Suprapubic skin (tissue), 4 donors: ENCODE measurements at regions not wholly inside any gene's neighbourhood (a gene's known extent, or its start where the extent isn't known, plus 50 kb on each side); places are given as distances from the start of the nearest gene placed in this dataset.

Experiments used
- DNase-seq, 2 donors: peaks; one replicate each; pipeline ENCODE4 v3.0.0-alpha.2; 2019; ENCODE audit warnings: low spot score in 2 of 2
- H3K27ac ChIP-seq: fragments of 200-600 bp; sonication (generic); one replicate; pipeline ENCODE4 v1.5.1; 2019
- H3K27me3 ChIP-seq: fragments of 200-600 bp; sonication (generic); one replicate; pipeline ENCODE4 v1.5.1; 2019
- H3K36me3 ChIP-seq: fragments of 200-600 bp; sonication (generic); one replicate; pipeline ENCODE4 v1.5.1; 2019
- H3K4me1 ChIP-seq: fragments of 200-600 bp; sonication (generic); one replicate; pipeline ENCODE4 v1.5.1; 2019
- H3K4me3 ChIP-seq: fragments of 200-600 bp; sonication (generic); one replicate; pipeline ENCODE4 v1.5.1; 2019; ENCODE audit warnings: mild to moderate bottlenecking
- H3K9me3 ChIP-seq: fragments of 200-600 bp; sonication (generic); one replicate; pipeline ENCODE4 v1.5.1; 2019
- EP300 ChIP-seq: sonication (generic); formaldehyde crosslinking; IDR thresholded peaks from one replicate; pipeline ENCODE4 v1.6.1; 2017; ENCODE audit warnings: antibody characterized with exemption
- POLR2A ChIP-seq, 2 donors: fragments of 450-650 bp; IDR thresholded peaks; one replicate each; pipeline ENCODE4 v1.6.1; 2017; ENCODE audit warnings: antibody characterized with exemption in 2 of 2, mild to moderate bottlenecking in 2 of 2, moderate library complexity in 2 of 2
- POLR2AphosphoS5 ChIP-seq, 3 donors: sonication (generic); formaldehyde crosslinking; IDR thresholded peaks; one replicate each; pipeline ENCODE4 v1.6.1; 2017; ENCODE audit warnings: antibody characterized with exemption in 3 of 3
- WGBS: methylation state at CpG from one replicate; pipeline ENCODE4 v1.1.5; 2018; 5-methylcytosine and 5-hydroxymethylcytosine counted together
- TF ChIP-seq, protein P1 (sequence below), 2 donors: fragments of 200-600 bp in 1 of 2; fragments of 450-650 bp in 1 of 2; sonication (generic) in 1 of 2; IDR thresholded peaks; one replicate each; pipeline ENCODE4 v1.5.1; 2016 to 2019; ENCODE audit warnings: antibody characterized with exemption in 2 of 2, mild to moderate bottlenecking in 1 of 2, moderate library complexity in 1 of 2

DNA sequence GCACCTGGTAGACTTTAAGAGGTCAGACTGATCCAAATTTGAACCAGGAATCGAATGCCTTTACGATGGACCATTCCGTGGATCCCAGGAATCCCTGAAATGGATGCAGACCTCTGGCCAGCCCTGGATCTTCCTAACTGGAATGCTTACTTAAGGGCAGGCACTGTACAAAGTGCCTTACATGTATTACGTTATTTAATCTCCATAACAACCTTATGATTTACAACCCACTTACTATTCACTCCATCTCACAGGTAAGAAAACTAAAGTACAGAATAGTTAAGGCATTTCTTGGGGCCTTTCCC, 93.6 kb downstream of the HSPH1 start:
- DNase-seq = no peak
- Histone ChIP-seq H3K9me3 (no peaks in the 10 kb centered on the region), H3K27me3 (peaks cover 4% of the 10 kb centered on the region), H3K36me3 (no peaks in the 10 kb centered on the region), H3K27ac (no peak overlapping the region), H3K4me3 (no peak overlapping the region), H3K4me1 (no peaks in the 10 kb centered on the region)
- no peak for TF ChIP-seq POLR2AphosphoS5 (IDR thresholded peaks at IDR 0.05)
- TF ChIP-seq, protein P1, sequence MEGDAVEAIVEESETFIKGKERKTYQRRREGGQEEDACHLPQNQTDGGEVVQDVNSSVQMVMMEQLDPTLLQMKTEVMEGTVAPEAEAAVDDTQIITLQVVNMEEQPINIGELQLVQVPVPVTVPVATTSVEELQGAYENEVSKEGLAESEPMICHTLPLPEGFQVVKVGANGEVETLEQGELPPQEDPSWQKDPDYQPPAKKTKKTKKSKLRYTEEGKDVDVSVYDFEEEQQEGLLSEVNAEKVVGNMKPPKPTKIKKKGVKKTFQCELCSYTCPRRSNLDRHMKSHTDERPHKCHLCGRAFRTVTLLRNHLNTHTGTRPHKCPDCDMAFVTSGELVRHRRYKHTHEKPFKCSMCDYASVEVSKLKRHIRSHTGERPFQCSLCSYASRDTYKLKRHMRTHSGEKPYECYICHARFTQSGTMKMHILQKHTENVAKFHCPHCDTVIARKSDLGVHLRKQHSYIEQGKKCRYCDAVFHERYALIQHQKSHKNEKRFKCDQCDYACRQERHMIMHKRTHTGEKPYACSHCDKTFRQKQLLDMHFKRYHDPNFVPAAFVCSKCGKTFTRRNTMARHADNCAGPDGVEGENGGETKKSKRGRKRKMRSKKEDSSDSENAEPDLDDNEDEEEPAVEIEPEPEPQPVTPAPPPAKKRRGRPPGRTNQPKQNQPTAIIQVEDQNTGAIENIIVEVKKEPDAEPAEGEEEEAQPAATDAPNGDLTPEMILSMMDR (IDR thresholded peaks at IDR 0.05) = no peak
- 91% methylated on average over 4 of the region's 4 CpGs for WGBS

DNA sequence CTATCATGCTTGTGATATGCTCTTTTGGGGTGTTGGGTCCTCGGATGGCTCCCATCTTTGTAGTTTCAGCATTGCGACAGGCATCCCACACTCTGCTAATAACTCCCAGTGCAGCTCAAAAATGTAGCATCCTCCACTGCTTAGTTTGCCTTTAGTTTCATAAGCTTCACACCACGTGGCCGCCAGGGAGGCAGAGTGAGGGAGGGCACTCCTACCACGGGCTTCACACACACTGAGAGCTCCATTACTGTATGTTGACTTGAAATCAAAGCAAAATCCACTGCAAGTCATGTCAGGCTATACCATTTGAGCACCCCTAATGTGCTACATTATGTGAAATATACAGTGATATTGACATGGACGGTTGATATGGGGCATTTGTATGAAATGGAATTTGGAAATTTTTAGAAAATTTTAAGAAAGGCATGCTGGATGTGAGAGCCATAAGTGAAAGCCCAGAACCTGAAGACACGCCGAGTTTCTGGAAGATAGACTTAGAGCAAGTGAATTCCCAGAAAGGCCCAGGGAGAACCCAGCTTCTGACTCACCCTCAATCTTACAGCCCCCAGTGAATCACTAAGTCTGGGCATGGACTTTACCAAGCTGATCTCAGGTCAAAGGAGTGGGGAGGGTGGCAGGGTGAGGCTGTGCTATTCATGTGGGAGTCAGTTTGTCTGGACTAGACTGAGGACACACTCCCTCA, 94.1 kb downstream of the HSPH1 start:
- 84% methylated on average over 8 of the region's 8 CpGs for WGBS
- no peak for DNase-seq

GRCh38 chr13:31064636-31065035, 97.1 kb downstream of the HSPH1 start:
- no peak for DNase-seq
- no peaks in the 10 kb centered on the region for H3K9me3 ChIP-seq
- no peaks in the 10 kb centered on the region for H3K36me3 ChIP-seq
- no peak overlapping the region for H3K27ac ChIP-seq
- WGBS = 90% methylated on average over 4 of the region's 4 CpGs
- peaks cover 4% of the 10 kb centered on the region for H3K27me3 ChIP-seq
- H3K4me3 ChIP-seq = no peak overlapping the region
- H3K4me1 ChIP-seq = no peaks in the 10 kb centered on the region
- TF ChIP-seq EP300 (no peak), POLR2AphosphoS5 (IDR thresholded peaks at IDR 0.05) (no peak), POLR2A (IDR thresholded peaks at IDR 0.05) (no peak)
- TF ChIP-seq, protein P1 (IDR thresholded peaks at IDR 0.05) = no peak

More for the DNA sequence above, 94.1 kb downstream of the HSPH1 start:
- TF ChIP-seq EP300 (no peak), POLR2A (IDR thresholded peaks at IDR 0.05) (no peak), POLR2AphosphoS5 (IDR thresholded peaks at IDR 0.05) (no peak)
- TF ChIP-seq, protein P1 (IDR thresholded peaks at IDR 0.05) = no peak
- no peaks in the 10 kb centered on the region for H3K36me3 ChIP-seq
- peaks cover 4% of the 10 kb centered on the region for H3K27me3 ChIP-seq
- H3K27ac ChIP-seq = no peak overlapping the region
- H3K4me1 ChIP-seq = no peaks in the 10 kb centered on the region
- no peaks in the 10 kb centered on the region for H3K9me3 ChIP-seq
- H3K4me3 ChIP-seq = no peak overlapping the region

DNA sequence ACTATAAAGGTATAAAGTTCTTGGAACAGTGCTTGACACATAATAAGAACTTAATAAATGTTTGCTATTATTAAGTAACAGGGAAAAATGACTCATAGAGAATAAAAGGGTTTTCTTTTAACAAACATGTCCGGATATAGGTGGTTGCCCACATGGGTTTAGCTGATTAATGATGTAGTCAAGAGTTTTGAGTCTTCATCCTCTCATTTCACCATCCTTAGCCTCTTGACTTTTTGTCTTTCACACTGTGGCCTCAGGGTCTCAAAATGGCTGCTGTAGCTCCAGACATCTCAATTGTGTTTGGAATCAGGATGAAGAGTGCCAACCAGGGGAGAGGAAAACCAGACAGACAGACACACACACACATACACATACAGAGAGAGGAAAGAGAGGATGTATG, 97.9 kb downstream of the HSPH1 start:
- Histone ChIP-seq H3K9me3 (no peaks in the 10 kb centered on the region), H3K4me3 (no peak overlapping the region), H3K27ac (no peak overlapping the region), H3K4me1 (no peaks in the 10 kb centered on the region), H3K27me3 (peaks cover 4% of the 10 kb centered on the region), H3K36me3 (no peaks in the 10 kb centered on the region)
- WGBS = 89% methylated on average over 1 of the region's 1 CpG
- TF ChIP-seq, protein P1 (IDR thresholded peaks at IDR 0.05) = no peak
- TF ChIP-seq POLR2A (IDR thresholded peaks at IDR 0.05) (no peak), EP300 (no peak), POLR2AphosphoS5 (IDR thresholded peaks at IDR 0.05) (no peak)
- no peak for DNase-seq

GRCh38 chr13:31060655-31061054, 101.0 kb downstream of the HSPH1 start:
- TF ChIP-seq POLR2AphosphoS5 (IDR thresholded peaks at IDR 0.05) (no peak), EP300 (no peak)
- no peak overlapping the region for H3K27ac ChIP-seq
- H3K4me1 ChIP-seq = no peaks in the 10 kb centered on the region
- no peak overlapping the region for H3K4me3 ChIP-seq
- no peak for DNase-seq
- H3K36me3 ChIP-seq = no peaks in the 10 kb centered on the region
- no peaks in the 10 kb centered on the region for H3K9me3 ChIP-seq
- H3K27me3 ChIP-seq = no peaks in the 10 kb centered on the region
- WGBS = 77% methylated on average over 7 of the region's 7 CpGs

DNA sequence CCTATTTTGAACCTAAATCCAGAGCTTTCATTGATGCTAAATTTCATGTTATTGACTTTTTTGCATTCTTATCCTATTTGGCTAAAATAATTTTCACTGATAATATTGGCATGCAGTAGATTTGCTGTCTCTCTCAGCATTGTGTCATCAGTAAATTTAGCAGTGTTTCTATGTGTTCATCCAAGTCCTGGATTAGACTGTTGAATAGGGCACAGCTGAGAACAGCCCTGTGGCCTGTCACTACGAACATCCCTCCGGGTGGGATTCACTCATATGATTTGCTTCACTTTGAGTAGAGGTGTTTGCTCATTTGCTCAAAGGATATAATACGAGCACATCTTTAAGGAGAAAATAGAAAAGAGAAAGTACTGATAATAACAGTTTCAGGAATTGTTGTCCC, 101.5 kb downstream of the HSPH1 start:
- Histone ChIP-seq H3K36me3 (no peaks in the 10 kb centered on the region), H3K4me3 (no peak overlapping the region), H3K27me3 (no peaks in the 10 kb centered on the region), H3K4me1 (no peaks in the 10 kb centered on the region), H3K9me3 (no peaks in the 10 kb centered on the region), H3K27ac (no peak overlapping the region)
- TF ChIP-seq POLR2AphosphoS5 (IDR thresholded peaks at IDR 0.05) = no peak
- no peak for TF ChIP-seq EP300
- TF ChIP-seq, protein P1 (IDR thresholded peaks at IDR 0.05) = no peak
- no peak for TF ChIP-seq POLR2A (IDR thresholded peaks at IDR 0.05)
- no peak for DNase-seq
- WGBS = 91% methylated on average over 3 of the region's 3 CpGs
